H1 (cell line): ENCODE measurements at regions not wholly inside any gene's neighbourhood (a gene's known extent, or its start where the extent isn't known, plus 50 kb on each side); places are given as distances from the start of the nearest gene placed in this dataset.
A peak's percentile ranks its signal among the peaks of the same experiment; 100 is the strongest.

Source experiments
- CTCF ChIA-PET: fragments of 300-600 bp; sonication (Branson Sonifier 250); formaldehyde crosslinking; loops from one replicate; lab custom pipeline; 2021; ENCODE audit not compliant: partially characterized antibody; lab: Charles Lee
- POLR2A ChIA-PET: fragments of 300-600 bp; sonication (Branson Sonifier 250); formaldehyde crosslinking; loops from one replicate; lab custom pipeline; 2021; ENCODE audit warnings: inconsistent platforms; ENCODE audit not compliant: partially characterized antibody; lab: Charles Lee
- DNase-seq, 2 experiments: peaks; one replicate each; pipeline versions ENCODE4 v3.0.0 to v3.0.0-alpha.2; 2010 to 2022; ENCODE audit warnings: low spot score in 2 of 2, low read depth in 1 of 2, mixed read lengths in 1 of 2
- FAIRE-seq: peaks from 2 replicates; lab custom pipeline; 2011; peaks lifted over from hg19 to GRCh38; lab: Jason Lieb, UNC
- H2AFZ ChIP-seq: 2 replicates; pipeline ENCODE4 v1.8.1; 2012; ENCODE audit warnings: low read length, inconsistent platforms
- H2AK5ac ChIP-seq: 2 replicates; pipeline ENCODE4 v1.6.1; 2013; ENCODE audit warnings: low read depth, low read length
- H2BK120ac ChIP-seq: replicated peaks from 2 replicates; pipeline ENCODE3; 2013; ENCODE audit warnings: low read depth, low read length, inconsistent platforms
- H2BK12ac ChIP-seq: 2 replicates; pipeline ENCODE4 v1.6.1; 2013; ENCODE audit warnings: low read depth, low read length
- H2BK15ac ChIP-seq: 2 replicates; pipeline ENCODE4 v1.6.1; 2013; ENCODE audit warnings: low read length
- H2BK20ac ChIP-seq: 2 replicates; pipeline ENCODE4 v1.6.1; 2013; ENCODE audit warnings: low read length
- H2BK5ac ChIP-seq: 2 replicates; pipeline ENCODE4 v1.6.1; 2013; ENCODE audit warnings: low read depth, low read length
- H3K14ac ChIP-seq: 2 replicates; pipeline ENCODE4 v1.6.1; 2013; ENCODE audit warnings: inconsistent platforms; ENCODE audit not compliant: insufficient read length
- H3K18ac ChIP-seq: 2 replicates; pipeline ENCODE4 v1.6.1; 2013; ENCODE audit warnings: low read length; ENCODE audit errors: extremely low read depth
- H3K23ac ChIP-seq: 2 replicates; pipeline ENCODE4 v1.6.1; 2013; ENCODE audit warnings: inconsistent platforms; ENCODE audit not compliant: insufficient read length
- H3K23me2 ChIP-seq: 2 replicates; pipeline ENCODE4 v1.6.1; 2013; ENCODE audit warnings: low read depth, low read length
- H3K27ac ChIP-seq: 2 replicates; pipeline ENCODE4 v1.6.1; 2011; ENCODE audit warnings: low read depth, low read length, inconsistent platforms
- H3K27me3 ChIP-seq, 4 experiments: replicated peaks in 1 of 4; 1 replicate in 1 of 4; 2 replicates in 3 of 4; pipeline versions ENCODE4 v1.6.1 to v1.8.1; 2011 to 2013; ENCODE audit warnings: low read length in 3 of 4, mild to moderate bottlenecking in 3 of 4, inconsistent platforms in 2 of 4, mixed read lengths in 2 of 4, moderate library complexity in 1 of 4; ENCODE audit not compliant: control insufficient read depth in 3 of 4, insufficient read depth in 3 of 4; ENCODE audit errors: extremely low read depth in 1 of 4
- H3K36me3 ChIP-seq, 4 experiments: 2 replicates each; pipeline versions ENCODE4 v1.6.1 to v1.8.1; 2011 to 2013; ENCODE audit warnings: mild to moderate bottlenecking in 4 of 4, low read length in 3 of 4, moderate library complexity in 2 of 4, control low read depth in 1 of 4, inconsistent platforms in 1 of 4; ENCODE audit not compliant: insufficient read depth in 4 of 4, control insufficient read depth in 2 of 4
- H3K4ac ChIP-seq: replicated peaks from 2 replicates; pipeline ENCODE3; 2013; ENCODE audit warnings: low read length, low read depth, mixed read lengths, inconsistent platforms; ENCODE audit not compliant: insufficient read length
- H3K4me1 ChIP-seq, 4 experiments: replicated peaks in 1 of 4; 1 replicate in 1 of 4; 2 replicates in 3 of 4; pipeline versions ENCODE4 v1.6.1 to v1.8.1; 2011 to 2013; ENCODE audit warnings: low read length in 3 of 4, inconsistent platforms in 2 of 4, mixed read lengths in 1 of 4; ENCODE audit not compliant: insufficient read depth in 4 of 4, control insufficient read depth in 3 of 4
- H3K4me2 ChIP-seq, 2 experiments: 2 replicates each; pipeline versions ENCODE4 v1.6.1 to v1.8.1; 2011 to 2013; ENCODE audit warnings: low read depth in 2 of 2, low read length in 2 of 2, control low read depth in 1 of 2, inconsistent platforms in 1 of 2, mild to moderate bottlenecking in 1 of 2; ENCODE audit not compliant: insufficient read depth in 1 of 2
- H3K4me3 ChIP-seq, 4 experiments: fragments of 200-600, 300-600 bp in 1 of 4; sonication (generic), shearing (Covaris generic), sonication (Bioruptor Twin) in 1 of 4; 2 replicates each; pipeline versions ENCODE4 v1.5.1 to v1.8.1; 2011 to 2016; ENCODE audit warnings: low read length in 4 of 4, low read depth in 3 of 4, control low read depth in 2 of 4, inconsistent platforms in 2 of 4, mild to moderate bottlenecking in 2 of 4, mixed read lengths in 1 of 4, moderate library complexity in 1 of 4; ENCODE audit not compliant: insufficient read depth in 2 of 4; ENCODE audit errors: extremely low read depth in 1 of 4
- H3K56ac ChIP-seq: replicated peaks from 2 replicates; pipeline ENCODE3; 2013; ENCODE audit warnings: low read depth, mild to moderate bottlenecking, mixed read lengths, low read length, inconsistent platforms; ENCODE audit not compliant: insufficient read length
- H3K79me1 ChIP-seq: 2 replicates; pipeline ENCODE4 v1.6.1; 2013; ENCODE audit warnings: low read depth, low read length, control low read depth
- H3K79me2 ChIP-seq, 2 experiments: 2 replicates each; pipeline versions ENCODE4 v1.6.1 to v1.8.1; 2012 to 2013; ENCODE audit warnings: low read length in 2 of 2, mild to moderate bottlenecking in 2 of 2, inconsistent platforms in 1 of 2; ENCODE audit not compliant: insufficient read depth in 2 of 2, control insufficient read depth in 1 of 2
- H3K9ac ChIP-seq, 4 experiments: replicated peaks in 1 of 4; 1 replicate in 1 of 4; 2 replicates in 3 of 4; pipeline versions ENCODE4 v1.6.1 to v1.8.1; 2011 to 2013; ENCODE audit warnings: low read depth in 3 of 4, low read length in 3 of 4, control low read depth in 2 of 4, mild to moderate bottlenecking in 2 of 4, moderate library complexity in 2 of 4, inconsistent platforms in 1 of 4; ENCODE audit errors: extremely low read depth in 1 of 4
- H3K9me3 ChIP-seq, 2 experiments: 2 replicates each; pipeline versions ENCODE4 v1.6.1 to v1.8.1; 2012 to 2013; ENCODE audit warnings: mild to moderate bottlenecking in 2 of 2, moderate library complexity in 2 of 2, control low read depth in 1 of 2, inconsistent platforms in 1 of 2, low read depth in 1 of 2, low read length in 1 of 2, mixed read lengths in 1 of 2; ENCODE audit not compliant: insufficient read depth in 2 of 2
- H4K20me1 ChIP-seq, 2 experiments: replicated peaks in 1 of 2; 2 replicates each; pipeline versions ENCODE3 to v1.8.1; 2011 to 2013; ENCODE audit warnings: inconsistent platforms in 2 of 2, low read length in 2 of 2, mild to moderate bottlenecking in 1 of 2; ENCODE audit not compliant: insufficient read depth in 2 of 2, control insufficient read depth in 1 of 2
- H4K5ac ChIP-seq: 2 replicates; pipeline ENCODE4 v1.6.1; 2013; ENCODE audit warnings: low read length, low read depth, mixed read lengths, inconsistent platforms; ENCODE audit not compliant: insufficient read length
- H4K8ac ChIP-seq: 2 replicates; pipeline ENCODE4 v1.8.0; 2013; ENCODE audit warnings: mild to moderate bottlenecking, moderate library complexity, low read length, inconsistent platforms; ENCODE audit not compliant: insufficient read depth; ENCODE audit errors: extremely low read depth
- H4K91ac ChIP-seq: replicated peaks from 2 replicates; pipeline ENCODE3; 2013; ENCODE audit warnings: low read length, mixed read lengths, inconsistent platforms; ENCODE audit not compliant: insufficient read length
- CBX8 ChIP-seq: fragments of 300-800, 300-1000 bp; sonication (generic); IDR thresholded peaks from 2 replicates; pipeline ENCODE4 v1.7.1; 2016; ENCODE audit warnings: low read depth, low read length, borderline replicate concordance
- EP300 ChIP-seq, 2 experiments: IDR thresholded peaks; 1 replicate in 1 of 2; 2 replicates in 1 of 2; pipeline ENCODE4 v1.6.1; 2011 to 2012; ENCODE audit warnings: low read depth in 2 of 2, low read length in 2 of 2, mild to moderate bottlenecking in 2 of 2, borderline replicate concordance in 1 of 2, inconsistent platforms in 1 of 2, moderate library complexity in 1 of 2
- SIN3A ChIP-seq, 2 experiments: IDR thresholded peaks in 1 of 2; conservative IDR thresholded peaks in 1 of 2; 2 replicates each; pipeline ENCODE4 v1.6.1; 2011 to 2012; ENCODE audit warnings: low read length in 2 of 2, improper control_type of control experiment in 1 of 2, low read depth in 1 of 2, mild to moderate bottlenecking in 1 of 2
- WGBS, 2 experiments: shearing (Covaris generic) in 1 of 2; methylation state at CpG; one replicate each; pipeline versions ENCODE4 v1.1.6 to v1.1.7; 2013 to 2015; ENCODE audit warnings: low lambda C conversion rate in 2 of 2, mixed read lengths in 2 of 2, inconsistent platforms in 1 of 2, low coverage in 1 of 2, missing lambda C conversion rate in 1 of 2; ENCODE audit not compliant: insufficient replicate concordance in 2 of 2, insufficient coverage in 1 of 2, insufficient read length in 1 of 2; ENCODE audit errors: extremely low coverage in 1 of 2, missing lambda C conversion rate in 1 of 2; 5-methylcytosine and 5-hydroxymethylcytosine counted together

DNA sequence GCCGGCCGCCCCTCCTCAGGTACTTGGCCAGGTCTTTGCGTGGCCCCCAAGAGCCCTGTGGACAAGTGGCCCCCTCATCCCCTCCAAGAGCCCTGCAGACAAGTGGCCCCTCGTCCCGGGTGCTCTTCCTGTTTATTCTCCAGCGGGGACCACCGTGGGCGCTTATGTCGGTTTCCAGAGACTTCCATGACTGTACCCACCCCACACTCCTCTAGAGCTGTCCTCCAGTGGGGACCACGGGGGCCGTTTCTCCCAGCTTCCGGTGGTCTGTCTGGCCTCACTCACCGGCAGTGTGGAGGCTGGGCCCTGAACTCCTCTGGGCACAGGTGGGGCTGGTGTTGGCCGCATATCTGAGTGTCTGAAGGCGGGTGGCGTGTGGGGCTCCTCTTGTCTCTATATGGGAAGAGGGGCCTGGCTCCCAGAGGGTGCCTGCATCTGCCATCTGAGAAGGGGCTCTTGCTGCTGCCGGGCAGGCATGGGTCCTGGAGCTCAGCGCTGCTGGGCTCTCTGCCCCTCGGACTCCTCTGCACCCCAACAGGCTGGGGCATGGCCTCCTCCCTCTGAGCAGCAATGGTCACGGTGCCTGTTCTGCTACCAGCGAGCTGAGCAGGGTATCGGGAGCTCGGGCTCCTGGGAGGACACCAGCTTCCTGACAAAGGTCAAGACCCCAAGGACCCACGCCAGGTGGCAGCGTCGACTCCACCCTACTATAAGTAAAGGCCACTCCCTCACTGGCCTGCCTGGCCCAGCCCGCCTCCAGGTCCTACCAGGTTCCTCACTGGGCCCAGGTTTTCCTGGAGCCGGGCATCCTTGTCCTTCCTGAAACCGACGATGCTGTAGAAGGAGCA lies 1264.3 kb downstream of the BRD1 start:
- Histone ChIP-seq H3K79me1 (no peaks in the 10 kb centered on the region), H4K20me1 (peaks cover 5 to 23% of the 10 kb centered on the region in 2 experiments), H2AK5ac (no peak overlapping the region), H4K8ac (peak overlapping the region; percentile 14; the same call in 1 of the 2 replicates), H3K4me3 (no peak overlapping the region), H3K79me2 (no peaks in the 10 kb centered on the region; a peak in 1 of 4 replicates), H3K9me3 (no peaks in the 10 kb centered on the region), H3K4me1 (no peaks in the 10 kb centered on the region), H3K23ac (no peak overlapping the region), H2BK120ac (no peak overlapping the region), H4K5ac (no peak overlapping the region), H3K18ac (no peak overlapping the region), H3K27ac (no peak overlapping the region), H2AFZ (no peak overlapping the region), H3K23me2 (peaks cover 7% of the 10 kb centered on the region; the same call in 1 of the 2 replicates), H2BK20ac (no peak overlapping the region), H4K91ac (no peak overlapping the region), H3K56ac (no peak overlapping the region), H2BK12ac (no peak overlapping the region), H3K14ac (no peak overlapping the region), H3K36me3 (no peaks in the 10 kb centered on the region), H2BK5ac (no peak overlapping the region), H3K9ac (no peak overlapping the region), H3K4me2 (no peak overlapping the region), H3K27me3 (no peaks in the 10 kb centered on the region), H3K4ac (no peak overlapping the region), H2BK15ac (no peak overlapping the region)
- no peak for FAIRE-seq
- no peak for DNase-seq
- ChIA-PET POLR2A (no interaction called here), CTCF (interaction anchor here (0.5 to 3.9 kb wide), 3 partner anchors 7 to 99 kb away, joined by 4 to 17 read pairs (median 4); no protein-coding TSS in a partner anchor)
- TF ChIP-seq EP300 (IDR thresholded peaks at IDR 0.05; ENCODE audit: borderline replicate concordance in 1 of 2, low read depth in 2 of 2, low read length in 2 of 2): no peak
- no peak for TF ChIP-seq CBX8
- TF ChIP-seq SIN3A (conservative IDR thresholded peaks at IDR 0.05 in 1 of 2, IDR thresholded peaks at IDR 0.05 in 1 of 2; ENCODE audit: low read depth in 1 of 2, low read length in 2 of 2): no peak
- WGBS, 2 experiments: 92% methylated on average over 28 of the region's 30 CpGs; no CpG with 5 or more reads in 1 of the 2 experiments
